H1 (cell line): ENCODE measurements at regions not wholly inside any gene's neighbourhood (a gene's known extent, or its start where the extent isn't known, plus 50 kb on each side); places are given as distances from the start of the nearest gene placed in this dataset.
"Not testable (repeated sequence)": the region's sequence is repeated elsewhere in the genome, so short reads cannot be mapped to it uniquely, and the experiment has no call there.

ENCODE experiments used
- EZH2 ChIP-seq: fragments of 200-600 bp; sonication (generic); IDR thresholded peaks from 2 replicates; pipeline ENCODE4 v1.7.1; 2012; ENCODE audit warnings: low read depth, mild to moderate bottlenecking, moderate library complexity, low read length, inconsistent platforms; ENCODE audit not compliant: severe bottlenecking
- GTF2F1 ChIP-seq: IDR thresholded peaks from 2 replicates; pipeline ENCODE4 v1.6.1; 2012; ENCODE audit warnings: low read depth, low read length, improper control_type of control experiment, borderline replicate concordance
- JUN ChIP-seq: IDR thresholded peaks from 2 replicates; pipeline ENCODE4 v1.6.1; 2011; ENCODE audit warnings: low read depth, mild to moderate bottlenecking, improper control_type of control experiment, low read length
- KDM1A ChIP-seq: fragments of 200-600, 300-600 bp; sonication (generic); IDR thresholded peaks from 2 replicates; pipeline ENCODE4 v1.7.1; 2016; ENCODE audit warnings: mild to moderate bottlenecking, low read length, borderline replicate concordance
- MAFK ChIP-seq: IDR thresholded peaks from 2 replicates; pipeline ENCODE4 v1.6.1; 2012; ENCODE audit warnings: low read depth, mild to moderate bottlenecking, improper control_type of control experiment, low read length
- RAD21 ChIP-seq, 2 experiments: IDR thresholded peaks in 1 of 2; conservative IDR thresholded peaks in 1 of 2; 2 replicates each; pipeline ENCODE4 v1.6.1; 2011; ENCODE audit warnings: low read depth in 2 of 2, low read length in 2 of 2, improper control_type of control experiment in 1 of 2, inconsistent platforms in 1 of 2, mild to moderate bottlenecking in 1 of 2, moderate library complexity in 1 of 2
- SAP30 ChIP-seq: fragments of 300-600 bp; sonication (generic); IDR thresholded peaks from 2 replicates; pipeline ENCODE4 v1.7.1; 2012; ENCODE audit warnings: low read length, moderate library complexity, mild to moderate bottlenecking, inconsistent platforms; ENCODE audit not compliant: insufficient read depth, insufficient replicate concordance
- TF ChIP-seq, protein P1 (sequence below), 3 experiments: IDR thresholded peaks; 1 replicate in 2 of 3; 2 replicates in 1 of 3; pipeline versions ENCODE4 v1.5.1 to v1.6.1; 2011; ENCODE audit warnings: low read length in 3 of 3, mild to moderate bottlenecking in 3 of 3, inconsistent platforms in 2 of 3, low read depth in 1 of 3, moderate library complexity in 1 of 3; ENCODE audit not compliant: insufficient read depth in 1 of 3; ENCODE audit errors: control extremely low read depth in 1 of 3

DNA sequence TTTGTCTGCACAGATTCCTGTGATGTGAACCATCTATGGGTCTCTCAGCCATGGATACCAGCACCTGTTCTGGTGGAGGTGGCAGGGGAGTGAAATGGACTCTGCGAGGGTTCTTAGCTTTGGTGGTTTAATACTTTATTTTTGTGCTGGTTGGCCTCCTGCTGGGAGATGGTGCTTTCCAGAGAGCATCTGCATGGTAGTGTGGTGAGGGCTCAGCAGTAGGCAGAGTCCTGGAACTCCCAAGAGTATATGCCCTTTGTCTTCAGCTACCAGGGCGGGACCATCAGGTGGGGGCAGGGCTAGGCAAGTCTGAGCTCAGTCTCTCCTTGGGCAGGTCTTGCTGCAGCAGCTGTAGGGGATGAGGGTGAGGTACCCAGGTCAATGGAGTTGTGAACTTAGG lies 97.5 kb upstream of the TRIM2 start:
- not testable (repeated sequence) for TF ChIP-seq GTF2F1; SAP30; EZH2; MAFK; JUN; KDM1A; RAD21 (IDR thresholded peaks at IDR 0.05 in 1 of 2, conservative IDR thresholded peaks at IDR 0.05 in 1 of 2; ENCODE audit: low read depth in 2 of 2, low read length in 2 of 2)
- TF ChIP-seq, protein P1, sequence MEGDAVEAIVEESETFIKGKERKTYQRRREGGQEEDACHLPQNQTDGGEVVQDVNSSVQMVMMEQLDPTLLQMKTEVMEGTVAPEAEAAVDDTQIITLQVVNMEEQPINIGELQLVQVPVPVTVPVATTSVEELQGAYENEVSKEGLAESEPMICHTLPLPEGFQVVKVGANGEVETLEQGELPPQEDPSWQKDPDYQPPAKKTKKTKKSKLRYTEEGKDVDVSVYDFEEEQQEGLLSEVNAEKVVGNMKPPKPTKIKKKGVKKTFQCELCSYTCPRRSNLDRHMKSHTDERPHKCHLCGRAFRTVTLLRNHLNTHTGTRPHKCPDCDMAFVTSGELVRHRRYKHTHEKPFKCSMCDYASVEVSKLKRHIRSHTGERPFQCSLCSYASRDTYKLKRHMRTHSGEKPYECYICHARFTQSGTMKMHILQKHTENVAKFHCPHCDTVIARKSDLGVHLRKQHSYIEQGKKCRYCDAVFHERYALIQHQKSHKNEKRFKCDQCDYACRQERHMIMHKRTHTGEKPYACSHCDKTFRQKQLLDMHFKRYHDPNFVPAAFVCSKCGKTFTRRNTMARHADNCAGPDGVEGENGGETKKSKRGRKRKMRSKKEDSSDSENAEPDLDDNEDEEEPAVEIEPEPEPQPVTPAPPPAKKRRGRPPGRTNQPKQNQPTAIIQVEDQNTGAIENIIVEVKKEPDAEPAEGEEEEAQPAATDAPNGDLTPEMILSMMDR (IDR thresholded peaks at IDR 0.05; ENCODE audit: control extremely low read depth in 1 of 3, insufficient read depth in 1 of 3, low read depth in 1 of 3, low read length in 3 of 3): not testable (repeated sequence)
